GM04504 (cell line): ENCODE measurements at regions not wholly inside any gene's neighbourhood (a gene's known extent, or its start where the extent isn't known, plus 50 kb on each side); places are given as distances from the start of the nearest gene placed in this dataset.

Experiments used
- DNase-seq: peaks from one replicate; pipeline ENCODE4 v3.0.0-alpha.2; 2012; ENCODE audit warnings: low read depth

DNA sequence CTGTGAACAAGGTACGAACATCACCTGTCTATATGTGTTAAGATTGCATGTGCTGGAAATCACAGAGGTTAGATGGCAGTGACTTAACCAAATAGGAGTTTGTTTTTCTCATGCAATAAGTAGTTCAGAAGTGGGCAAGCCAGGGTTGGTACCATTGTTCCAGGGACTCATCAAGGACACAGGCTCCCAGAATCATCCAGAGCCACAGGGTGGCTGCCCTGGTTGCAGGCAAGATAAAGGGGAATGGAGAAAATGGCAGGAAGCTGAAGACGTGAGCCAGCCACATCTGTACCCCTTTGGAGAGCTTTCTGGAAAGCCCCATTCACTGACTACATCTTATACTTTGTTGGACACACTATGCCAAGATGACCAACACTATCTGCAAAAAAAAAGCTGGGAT lies 126.0 kb upstream of the IL12B start:
- no peak for DNase-seq

DNA sequence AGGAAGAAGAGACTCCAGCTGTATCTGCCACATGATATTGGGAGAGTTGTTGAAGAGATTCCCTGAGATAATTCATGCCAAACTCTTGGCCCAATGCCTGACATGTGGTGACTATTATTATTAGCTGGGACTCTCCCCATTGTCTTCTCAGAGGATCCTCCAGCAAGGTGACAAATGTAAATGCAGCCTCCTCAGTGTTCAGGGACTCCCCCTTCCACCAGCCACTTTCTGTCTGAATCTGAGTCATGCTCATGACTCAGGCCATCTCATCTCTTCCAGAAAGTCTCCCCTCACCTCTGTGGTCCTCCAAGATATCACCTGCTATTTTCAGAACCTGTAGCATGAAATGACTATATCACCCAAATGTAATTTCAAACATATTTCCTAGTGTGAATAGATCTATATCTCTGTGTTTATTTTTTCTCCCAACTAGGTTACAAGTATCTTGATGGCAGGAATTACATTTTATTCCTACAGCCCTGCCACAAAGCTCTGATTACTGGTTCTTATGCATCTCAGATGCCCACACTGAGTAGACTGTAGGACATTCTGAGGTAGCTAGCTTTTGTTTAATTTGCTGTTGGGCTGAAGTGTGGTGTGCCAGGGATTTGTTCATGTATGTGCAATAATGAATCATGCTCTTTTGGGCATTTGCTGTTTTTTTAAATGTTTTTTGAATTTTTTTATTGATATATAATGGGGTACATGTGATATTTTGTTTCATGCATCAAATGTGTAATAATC lies 126.6 kb upstream of the IL12B start:
- no peak for DNase-seq

DNA sequence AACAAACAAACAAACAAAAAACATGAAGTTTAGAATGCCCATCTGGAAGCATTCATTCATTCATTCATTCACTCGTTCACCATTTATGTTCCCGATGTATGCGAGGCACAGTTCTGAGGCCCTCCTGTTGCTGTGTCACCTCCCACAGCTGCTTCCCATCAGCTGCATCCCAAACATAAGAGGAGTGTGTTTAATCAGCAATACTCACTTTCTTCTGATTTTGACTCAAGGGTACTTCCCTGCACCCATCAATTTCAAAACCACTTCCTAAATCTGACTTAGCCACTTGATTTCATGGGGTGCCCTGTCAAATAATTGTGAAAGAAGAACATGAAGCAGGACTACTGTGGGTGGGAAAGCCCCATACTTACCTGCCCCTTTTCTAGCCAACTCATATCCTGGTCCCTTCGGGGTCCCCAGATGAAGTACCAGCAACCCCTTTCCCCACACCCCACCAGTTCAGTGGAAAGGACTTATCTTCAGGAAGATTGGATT lies 128.0 kb upstream of the IL12B start:
- DNase-seq = no peak

DNA sequence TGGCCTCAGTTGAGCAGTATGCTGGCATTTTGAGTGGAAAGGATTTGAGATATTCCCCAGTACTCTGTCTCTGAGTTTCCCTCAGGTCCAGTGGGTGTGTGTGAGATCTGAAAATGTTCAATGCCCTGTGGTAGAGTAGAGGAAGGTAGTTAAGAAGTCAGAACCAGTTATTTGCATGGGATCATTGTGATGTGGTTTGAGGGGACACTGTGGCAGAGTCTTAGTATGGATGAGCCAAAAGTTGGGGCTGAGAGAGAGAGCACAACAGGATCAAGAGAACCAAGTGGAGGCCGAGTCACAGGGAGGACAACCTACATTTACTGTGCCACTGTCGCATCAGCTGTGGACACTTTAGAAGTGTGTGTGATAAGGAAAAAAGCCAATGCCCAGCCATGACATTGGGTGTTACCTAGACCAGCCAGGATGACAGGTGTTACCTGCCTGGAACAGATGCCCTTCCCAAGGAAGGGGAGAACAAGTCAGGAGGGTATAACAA lies 128.9 kb upstream of the IL12B start:
- no peak for DNase-seq

DNA sequence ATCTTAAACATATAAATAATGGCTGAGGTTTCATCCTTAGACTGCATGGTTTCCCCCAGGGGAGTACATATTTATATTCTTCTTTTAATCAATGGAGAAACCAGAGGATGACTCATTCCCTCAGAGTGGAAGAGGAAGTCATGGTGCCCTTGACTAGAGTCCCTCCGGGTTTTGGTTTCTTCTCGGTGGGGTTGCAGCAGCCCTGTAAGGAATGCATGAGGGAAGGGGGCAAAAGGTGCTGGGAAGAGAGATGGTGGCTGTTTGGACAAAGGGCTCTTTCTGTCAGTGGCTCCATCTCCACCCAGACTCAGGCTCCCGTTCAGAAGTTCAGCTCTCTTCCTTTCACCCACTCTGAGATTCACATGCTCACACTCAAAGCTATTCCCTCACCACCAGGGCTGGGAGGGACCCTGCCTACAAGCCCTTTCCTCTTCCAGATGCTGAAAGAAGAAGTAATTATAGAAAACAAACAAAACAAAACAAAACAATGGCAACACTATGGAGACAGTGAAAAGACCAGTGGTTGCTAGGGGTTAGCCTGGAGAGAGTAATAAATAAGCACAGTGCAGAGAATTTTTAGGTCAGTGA lies 129.8 kb upstream of the IL12B start:
- DNase-seq = no peak

DNA sequence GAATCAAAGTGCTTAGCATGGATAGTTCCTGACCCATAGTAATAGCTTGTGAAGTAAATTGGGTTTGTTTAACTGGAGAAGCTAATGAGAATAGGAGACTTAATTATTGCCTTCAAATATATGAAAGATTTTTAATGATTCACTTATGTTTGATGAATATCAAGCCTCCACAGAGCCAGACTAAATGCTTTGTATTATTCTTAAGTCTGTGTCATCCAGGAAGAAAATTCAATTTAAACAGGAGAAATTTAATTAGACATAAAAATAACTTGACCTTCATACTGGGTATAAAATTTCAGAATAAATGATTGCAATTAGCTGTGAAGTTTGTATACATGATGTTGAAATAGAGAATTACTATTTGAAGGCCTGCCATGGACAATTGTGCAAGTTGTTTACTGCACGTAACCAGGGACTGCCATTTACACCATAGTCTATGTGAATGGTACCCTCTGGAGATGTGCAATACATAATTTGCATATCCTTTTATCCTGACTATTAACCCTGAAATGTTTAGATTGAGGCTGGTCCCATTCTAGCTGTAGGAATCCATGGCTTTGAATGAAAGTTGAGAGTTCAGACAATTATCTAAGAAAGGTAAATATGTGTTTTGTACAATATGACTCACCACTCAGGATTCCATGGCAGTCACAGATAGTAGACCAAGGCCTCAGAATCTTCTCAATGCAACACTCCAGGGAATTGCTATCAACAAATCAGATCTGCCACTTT lies 133.5 kb upstream of the IL12B start:
- no peak for DNase-seq

DNA sequence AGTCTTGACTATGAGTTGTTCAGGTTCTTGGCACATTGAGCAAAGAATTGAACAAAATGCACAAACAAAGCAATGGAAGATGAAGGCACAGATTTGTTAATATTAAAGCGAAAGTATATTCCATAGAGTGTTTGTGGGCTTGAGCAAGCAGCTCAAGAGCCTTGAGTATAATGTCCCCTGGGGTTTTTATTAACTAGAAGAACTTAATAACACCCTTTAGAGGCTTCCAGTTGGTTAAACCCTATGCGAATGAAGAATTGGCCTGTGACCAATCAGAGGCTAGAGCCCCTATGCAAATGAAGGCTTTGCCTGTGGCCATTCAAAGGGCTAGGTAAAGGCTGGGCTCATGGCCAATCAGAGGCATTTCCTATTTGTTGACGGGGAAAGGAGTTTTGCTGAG lies 135.3 kb upstream of the IL12B start:
- DNase-seq = no peak

DNA sequence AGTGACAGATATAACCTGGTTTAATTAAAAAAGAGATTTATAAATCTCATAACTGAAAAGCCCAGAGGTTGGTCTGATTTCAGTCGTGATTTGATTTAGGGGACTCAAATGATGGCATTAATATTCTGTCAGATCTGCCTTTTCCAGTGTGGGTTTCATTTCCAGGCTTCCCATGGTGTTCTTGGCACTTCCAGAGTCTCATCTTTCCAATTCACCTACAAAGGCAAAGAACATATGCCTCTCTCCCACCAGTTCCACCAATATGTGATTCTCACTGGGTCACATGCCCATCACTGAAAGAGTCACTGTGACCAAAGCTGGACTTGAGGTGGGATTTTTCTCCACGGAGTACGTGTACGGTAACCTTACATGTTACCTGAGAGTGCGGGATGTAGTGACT lies 137.4 kb upstream of the IL12B start:
- DNase-seq = no peak

DNA sequence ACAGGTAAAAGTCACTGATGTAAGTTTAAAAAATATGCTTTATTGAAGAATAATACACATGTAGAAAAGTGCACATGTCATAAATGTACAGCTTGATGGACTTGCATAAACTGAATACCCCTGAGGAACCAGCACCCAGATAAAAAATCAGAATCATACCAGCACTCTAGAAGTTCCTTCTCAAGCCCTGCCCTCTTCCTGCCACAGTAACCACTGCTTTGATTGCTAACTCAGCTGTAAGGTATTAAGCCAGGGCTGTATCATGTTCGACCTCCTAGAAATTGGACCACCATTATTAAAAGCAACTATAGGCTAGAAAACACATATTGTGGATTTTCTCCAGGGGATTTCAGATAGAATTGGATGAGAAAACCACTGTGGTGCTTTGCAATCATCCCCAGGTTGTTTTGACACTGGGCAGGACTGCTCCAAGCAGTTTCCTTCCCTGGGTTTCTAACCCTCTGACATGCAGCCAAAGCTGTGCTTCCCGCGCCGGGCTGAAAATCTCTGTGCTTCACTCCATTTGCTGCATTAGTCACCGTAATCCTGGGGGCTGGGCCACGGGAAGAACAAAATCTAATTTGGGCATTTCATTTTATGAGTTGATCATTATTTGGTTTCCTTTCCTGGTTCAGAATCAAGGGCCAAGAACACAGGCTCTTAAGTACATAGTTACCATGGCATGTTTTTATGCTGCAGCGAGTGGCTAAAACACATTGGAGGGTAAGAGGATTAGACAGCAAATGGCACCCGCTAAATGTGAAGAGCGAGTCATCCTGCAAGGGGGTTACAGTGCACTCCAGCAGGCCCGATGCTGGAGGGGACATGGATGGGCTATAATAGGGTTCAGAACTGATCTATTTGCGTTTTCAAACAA lies 139.4 kb upstream of the IL12B start:
- no peak for DNase-seq

DNA sequence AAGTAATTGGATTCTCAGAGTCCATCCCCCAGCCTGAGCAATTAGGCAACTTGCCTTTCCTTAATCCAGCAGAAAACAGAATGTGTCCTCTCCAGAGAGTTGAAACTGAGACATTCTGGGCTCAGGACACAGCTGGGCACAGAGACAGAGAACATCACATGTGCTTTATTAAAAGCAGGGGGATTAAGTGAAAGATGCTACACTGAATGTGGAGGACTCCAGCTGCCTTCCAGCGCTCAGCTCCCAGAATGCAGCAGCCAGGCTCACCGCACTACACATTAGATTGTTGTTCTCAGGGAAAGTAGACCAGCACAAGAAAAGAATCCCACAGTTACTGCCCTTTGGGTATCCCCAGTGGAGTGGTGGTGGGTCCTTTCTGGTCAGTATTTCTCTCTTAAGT lies 141.6 kb upstream of the IL12B start:
- no peak for DNase-seq

DNA sequence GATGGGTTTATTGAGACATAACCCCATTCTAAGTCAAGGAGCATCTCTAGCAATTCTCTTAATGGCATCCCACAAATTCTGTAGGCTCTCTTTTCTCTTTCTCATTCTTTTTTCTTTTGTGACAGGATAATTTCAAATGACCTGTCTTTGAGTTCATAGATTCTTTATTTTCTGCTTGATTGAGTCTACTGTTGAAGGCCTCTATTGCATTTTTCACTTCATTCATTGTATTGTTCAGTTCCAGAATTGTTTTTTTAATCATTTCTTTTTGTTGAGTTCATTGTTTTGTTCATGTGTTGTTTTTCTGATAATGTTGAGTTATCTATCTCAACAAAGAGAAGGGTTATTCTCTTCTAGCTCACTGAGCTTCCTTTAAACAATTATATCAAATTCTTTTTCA lies 144.7 kb upstream of the IL12B start:
- no peak for DNase-seq

DNA sequence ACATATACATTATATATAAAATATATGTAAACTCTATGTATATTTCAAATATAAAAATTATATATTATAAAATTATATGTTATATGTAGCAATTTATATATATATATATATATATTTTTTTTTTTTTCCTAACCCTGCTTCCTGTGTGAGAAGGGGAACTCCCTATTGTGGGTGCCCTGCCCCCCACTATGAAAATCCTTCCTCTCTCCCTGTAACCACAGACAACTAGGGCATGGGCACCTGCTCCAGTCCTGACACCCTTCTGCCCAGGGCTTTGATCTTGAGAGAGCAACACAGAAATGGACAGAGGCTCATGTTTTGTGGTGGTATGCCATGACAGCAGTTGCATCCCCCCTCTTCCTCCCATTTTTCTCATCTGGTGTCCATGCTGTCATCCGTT lies 148.7 kb upstream of the IL12B start:
- DNase-seq = no peak

DNA sequence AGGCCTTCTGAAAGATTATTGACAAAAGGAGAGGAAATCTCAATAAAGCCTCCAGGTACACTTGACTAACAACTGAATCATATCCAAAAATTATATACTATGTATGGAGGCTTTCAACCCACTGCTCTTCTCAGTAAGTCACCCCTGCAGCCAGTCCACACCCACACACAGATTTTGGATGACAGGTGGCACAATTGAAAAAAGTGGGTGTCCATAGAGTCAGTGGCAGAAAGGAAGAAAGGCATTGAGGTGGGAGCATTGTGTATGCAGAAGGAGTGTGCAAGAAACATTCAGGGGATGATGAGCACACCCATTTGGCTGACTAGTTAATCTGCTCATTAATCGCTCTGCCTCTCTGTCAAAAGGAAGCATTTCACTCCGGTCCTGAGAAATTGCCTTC lies 150.6 kb upstream of the IL12B start:
- DNase-seq = no peak

DNA sequence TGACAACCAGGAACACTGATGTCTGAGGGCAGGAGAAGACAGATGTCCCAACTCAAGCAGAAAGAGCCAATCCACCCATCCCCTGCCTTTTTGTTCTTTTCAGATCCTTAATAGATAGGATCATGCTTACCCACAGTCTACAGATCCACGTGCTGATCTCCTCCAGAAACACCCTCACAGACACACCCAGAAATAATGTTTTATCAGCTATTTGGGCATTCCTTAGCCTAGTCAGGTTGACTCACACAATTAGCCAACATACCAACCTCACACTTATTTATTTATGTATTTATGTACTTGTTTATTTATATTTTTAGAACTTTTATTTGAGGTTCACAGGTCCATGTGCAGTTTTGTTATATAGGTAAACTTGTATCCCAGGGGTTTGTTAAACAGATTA lies 151.5 kb upstream of the IL12B start:
- no peak for DNase-seq

DNA sequence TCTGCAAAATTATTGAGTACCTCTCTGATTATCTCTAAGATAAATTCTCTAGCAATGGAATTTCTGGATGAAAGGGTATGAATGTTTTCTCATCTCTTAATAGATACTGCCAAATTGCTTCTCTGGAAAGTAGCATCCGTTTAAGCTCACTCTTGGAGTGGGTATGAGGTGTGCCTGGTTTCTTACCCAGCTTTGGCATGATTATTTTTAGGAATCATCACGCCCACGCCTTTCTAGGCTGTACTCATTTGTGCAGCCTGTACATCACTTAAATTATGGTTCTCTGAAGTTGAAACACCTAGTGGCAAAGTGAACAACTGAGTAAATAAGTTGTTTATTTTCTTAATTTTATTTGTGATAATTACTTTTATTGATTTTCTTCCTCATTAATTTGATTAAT lies 156.5 kb upstream of the IL12B start:
- DNase-seq = no peak

DNA sequence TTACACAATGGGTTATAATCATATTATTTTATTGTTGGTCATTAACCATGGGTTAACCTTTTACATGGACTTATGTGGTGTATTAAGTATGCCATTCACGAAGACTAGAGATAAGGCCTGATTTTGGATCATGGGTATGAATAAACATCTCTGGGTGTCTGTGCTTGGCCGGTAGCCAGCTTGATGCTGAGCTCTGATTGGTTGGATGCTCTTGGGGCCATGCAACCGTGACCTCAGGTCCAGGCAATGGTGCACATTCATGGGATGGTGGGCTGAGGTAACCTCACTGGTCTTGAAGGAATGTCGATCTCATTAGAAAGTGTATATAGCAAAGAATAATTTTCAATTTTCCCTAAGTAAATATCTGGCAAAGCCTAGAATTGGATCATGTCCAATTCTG lies 158.2 kb upstream of the IL12B start:
- no peak for DNase-seq

DNA sequence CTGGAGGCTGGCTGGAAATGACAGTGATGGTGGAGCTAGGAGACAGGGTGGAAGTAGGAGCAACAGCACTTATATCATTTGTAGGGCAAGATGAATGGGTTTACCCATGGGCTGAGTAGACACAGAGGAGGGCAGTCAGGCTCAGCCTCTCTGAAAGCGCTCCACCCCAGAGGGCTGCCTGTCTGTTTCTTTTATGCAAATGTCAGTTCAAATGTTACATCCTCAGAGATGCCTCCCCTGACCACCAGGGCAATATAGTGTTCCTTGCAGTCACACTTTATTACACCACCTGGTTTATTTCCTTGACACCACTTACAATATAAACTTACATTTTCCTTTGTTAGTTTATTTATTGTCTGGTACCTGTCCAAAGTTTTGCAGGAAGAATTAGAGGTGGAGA lies 159.5 kb upstream of the IL12B start:
- DNase-seq = no peak

DNA sequence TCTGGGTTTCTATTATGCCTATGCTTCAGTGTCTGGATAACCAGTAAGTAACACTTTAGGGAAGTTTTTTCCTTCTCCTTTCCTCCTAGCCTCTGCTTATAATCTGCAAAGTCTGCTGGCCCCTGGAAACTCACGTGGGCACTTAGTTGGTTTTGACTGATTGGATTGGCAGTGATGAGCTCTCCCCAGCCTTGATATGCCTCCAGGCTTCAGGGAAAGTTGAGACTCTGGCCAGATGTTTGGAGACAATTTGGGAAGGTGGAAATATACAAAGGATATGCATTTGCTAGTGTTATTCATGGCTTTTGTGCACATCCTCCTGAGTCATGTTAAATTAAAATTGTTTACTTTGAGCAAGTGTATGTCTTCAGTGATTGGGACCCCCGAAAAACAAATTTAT lies 160.2 kb upstream of the IL12B start:
- DNase-seq = no peak

DNA sequence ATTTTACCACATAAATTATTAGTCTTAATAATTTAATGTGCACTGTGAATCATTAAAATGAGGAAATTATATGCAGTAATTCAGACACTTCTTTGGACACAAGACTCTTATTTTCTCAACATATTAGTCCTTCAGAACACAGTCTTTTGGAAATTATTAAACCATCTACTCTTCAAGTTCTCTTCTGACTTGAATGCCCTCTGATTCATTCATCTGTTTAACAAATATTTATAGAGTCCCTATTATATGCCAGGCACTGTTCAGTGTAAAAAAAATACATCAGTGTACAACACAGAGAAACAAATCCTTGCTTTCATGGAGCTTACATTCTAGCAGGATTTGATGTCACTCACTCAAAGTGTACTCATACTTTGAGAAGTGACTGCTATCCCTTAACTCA lies 163.4 kb upstream of the IL12B start:
- DNase-seq = no peak

DNA sequence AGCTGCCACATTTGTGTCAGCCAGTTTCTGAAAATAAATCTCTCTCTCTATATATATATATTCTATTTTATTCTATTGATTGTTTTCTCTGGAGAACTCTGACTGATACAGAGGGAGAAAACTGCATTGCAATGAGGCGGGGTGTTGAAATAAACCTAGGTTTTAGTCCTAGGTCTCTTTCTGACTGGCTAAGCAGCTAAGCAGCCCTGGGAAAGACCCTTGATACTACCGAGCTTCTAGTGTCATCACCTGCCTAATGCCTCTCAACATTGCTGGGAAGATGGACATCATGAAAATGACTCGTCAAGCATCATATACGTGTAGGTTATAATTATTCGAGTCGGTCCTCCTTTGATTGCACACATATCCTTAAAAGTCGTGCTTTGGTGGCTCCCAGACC lies 166.5 kb upstream of the IL12B start:
- no peak for DNase-seq

DNA sequence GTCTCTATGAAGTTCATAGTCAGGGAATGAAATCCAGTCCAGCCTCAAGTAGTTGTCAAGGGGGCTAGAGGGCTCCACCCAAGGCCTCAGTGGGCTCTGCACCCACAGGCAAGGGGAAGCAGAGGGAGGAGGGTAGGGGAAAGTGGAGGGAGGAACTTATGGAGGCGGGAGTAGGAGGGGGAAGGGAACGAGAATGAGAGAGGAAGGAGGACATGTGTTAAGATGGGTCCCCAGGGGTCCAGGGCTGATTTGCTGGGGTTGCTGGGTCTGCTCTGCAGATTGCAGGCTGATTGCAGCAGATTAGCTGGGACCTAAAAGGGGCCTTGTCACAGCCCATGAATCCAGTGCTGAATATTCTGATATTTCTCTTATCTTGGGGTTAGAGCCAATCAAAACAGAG lies 166.9 kb upstream of the IL12B start:
- no peak for DNase-seq

DNA sequence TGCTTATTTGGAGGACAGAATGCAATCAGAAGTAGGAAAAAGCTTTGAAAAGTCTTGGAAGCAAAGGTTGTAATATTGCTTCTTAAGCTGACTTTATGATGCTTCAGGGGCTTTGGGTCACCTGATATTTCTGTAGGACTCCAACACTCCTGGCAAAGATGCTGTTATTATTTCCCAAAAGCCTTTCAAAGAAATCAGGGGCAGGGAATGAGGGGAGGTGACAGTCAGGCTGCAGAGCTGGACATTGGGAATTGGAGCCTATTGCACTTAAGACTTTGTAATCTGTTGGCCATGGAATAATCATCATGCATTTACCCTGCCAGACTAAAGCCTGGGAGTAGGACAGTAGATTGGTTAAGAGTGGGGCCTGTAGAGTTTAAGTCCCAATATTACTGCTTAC lies 168.3 kb upstream of the IL12B start:
- no peak for DNase-seq
